Endothelial cell (in vitro differentiated cells): ENCODE measurements at regions not wholly inside any gene's neighbourhood (a gene's known extent, or its start where the extent isn't known, plus 50 kb on each side); places are given as distances from the start of the nearest gene placed in this dataset.

Experiments used
- DNase-seq: peaks from one replicate; pipeline ENCODE4 v3.0.0; 2021; ENCODE audit warnings: low spot score
- H3K27ac Mint-ChIP-seq: one replicate; pipeline ENCODE4 v1.8.0; 2021; ENCODE audit warnings: mixed read lengths, inconsistent platforms; ENCODE audit not compliant: unreplicated experiment
- H3K27me3 Mint-ChIP-seq: one replicate; pipeline ENCODE4 v1.8.0; 2021; ENCODE audit warnings: mild to moderate bottlenecking, moderate library complexity, mixed read lengths, inconsistent platforms; ENCODE audit not compliant: unreplicated experiment
- H3K36me3 Mint-ChIP-seq: one replicate; pipeline ENCODE4 v1.8.0; 2021; ENCODE audit warnings: mild to moderate bottlenecking, low read depth, mixed read lengths, inconsistent platforms; ENCODE audit not compliant: unreplicated experiment
- H3K4me1 Mint-ChIP-seq: one replicate; pipeline ENCODE4 v1.8.0; 2021; ENCODE audit warnings: mild to moderate bottlenecking, mixed read lengths, inconsistent platforms; ENCODE audit not compliant: unreplicated experiment
- H3K4me3 Mint-ChIP-seq: one replicate; pipeline ENCODE4 v1.8.0; 2021; ENCODE audit warnings: mild to moderate bottlenecking, mixed read lengths, inconsistent platforms; ENCODE audit not compliant: unreplicated experiment
- H3K9me3 Mint-ChIP-seq: one replicate; pipeline ENCODE4 v1.8.0; 2021; ENCODE audit warnings: mixed read lengths, inconsistent platforms; ENCODE audit not compliant: unreplicated experiment
- TF ChIP-seq, protein P1 (sequence below): fragments of 200-600 bp; sonication (generic); IDR thresholded peaks from one replicate; pipeline ENCODE4 v1.5.0; 2021; ENCODE audit warnings: antibody characterized with exemption; ENCODE audit not compliant: unreplicated experiment

- DNase-seq = peak; percentile 14
- no peaks in the 10 kb centered on the region for H3K36me3 Mint-ChIP-seq
- TF ChIP-seq, protein P1, sequence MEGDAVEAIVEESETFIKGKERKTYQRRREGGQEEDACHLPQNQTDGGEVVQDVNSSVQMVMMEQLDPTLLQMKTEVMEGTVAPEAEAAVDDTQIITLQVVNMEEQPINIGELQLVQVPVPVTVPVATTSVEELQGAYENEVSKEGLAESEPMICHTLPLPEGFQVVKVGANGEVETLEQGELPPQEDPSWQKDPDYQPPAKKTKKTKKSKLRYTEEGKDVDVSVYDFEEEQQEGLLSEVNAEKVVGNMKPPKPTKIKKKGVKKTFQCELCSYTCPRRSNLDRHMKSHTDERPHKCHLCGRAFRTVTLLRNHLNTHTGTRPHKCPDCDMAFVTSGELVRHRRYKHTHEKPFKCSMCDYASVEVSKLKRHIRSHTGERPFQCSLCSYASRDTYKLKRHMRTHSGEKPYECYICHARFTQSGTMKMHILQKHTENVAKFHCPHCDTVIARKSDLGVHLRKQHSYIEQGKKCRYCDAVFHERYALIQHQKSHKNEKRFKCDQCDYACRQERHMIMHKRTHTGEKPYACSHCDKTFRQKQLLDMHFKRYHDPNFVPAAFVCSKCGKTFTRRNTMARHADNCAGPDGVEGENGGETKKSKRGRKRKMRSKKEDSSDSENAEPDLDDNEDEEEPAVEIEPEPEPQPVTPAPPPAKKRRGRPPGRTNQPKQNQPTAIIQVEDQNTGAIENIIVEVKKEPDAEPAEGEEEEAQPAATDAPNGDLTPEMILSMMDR = peak; percentile 47
- H3K4me3 Mint-ChIP-seq = no peak overlapping the region
- no peaks in the 10 kb centered on the region for H3K9me3 Mint-ChIP-seq
- H3K27me3 Mint-ChIP-seq = no peaks in the 10 kb centered on the region
- no peak overlapping the region for H3K27ac Mint-ChIP-seq
- no peaks in the 10 kb centered on the region for H3K4me1 Mint-ChIP-seq
Measured at GRCh38 chrX:13506574-13506973, 62.8 kb upstream of the EGFL6 start.

- TF ChIP-seq, protein P1 = no peak
- H3K4me1 Mint-ChIP-seq = peaks cover 3% of the 10 kb centered on the region
- no peak for DNase-seq
- H3K27ac Mint-ChIP-seq = no peak overlapping the region
- no peaks in the 10 kb centered on the region for H3K9me3 Mint-ChIP-seq
- no peaks in the 10 kb centered on the region for H3K36me3 Mint-ChIP-seq
- no peaks in the 10 kb centered on the region for H3K27me3 Mint-ChIP-seq
- H3K4me3 Mint-ChIP-seq = no peak overlapping the region
Measured at GRCh38 chrX:13502590-13502989, 66.8 kb upstream of the EGFL6 start.

DNA sequence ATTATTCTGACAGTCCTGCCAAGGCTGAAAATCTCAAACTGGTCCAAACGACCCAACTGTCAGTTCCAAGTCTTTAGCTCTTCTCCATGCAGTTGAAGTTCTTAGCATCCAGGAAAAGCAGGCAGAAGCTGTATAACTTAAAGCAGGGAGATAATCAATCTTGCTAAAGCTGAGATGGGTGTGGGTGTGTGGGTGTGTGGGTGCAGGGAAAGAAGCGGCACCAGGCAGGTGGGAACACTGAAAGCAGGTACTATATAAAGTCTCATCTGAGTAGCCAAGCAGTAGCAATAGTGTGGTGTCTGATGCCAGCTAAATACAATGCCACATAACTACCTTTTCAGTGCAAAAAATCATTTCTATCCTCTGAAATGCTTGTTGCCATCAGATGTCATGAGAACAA is 69.7 kb upstream of the EGFL6 start:
- DNase-seq = no peak
- H3K4me1 Mint-ChIP-seq = peaks cover 3% of the 10 kb centered on the region

DNA sequence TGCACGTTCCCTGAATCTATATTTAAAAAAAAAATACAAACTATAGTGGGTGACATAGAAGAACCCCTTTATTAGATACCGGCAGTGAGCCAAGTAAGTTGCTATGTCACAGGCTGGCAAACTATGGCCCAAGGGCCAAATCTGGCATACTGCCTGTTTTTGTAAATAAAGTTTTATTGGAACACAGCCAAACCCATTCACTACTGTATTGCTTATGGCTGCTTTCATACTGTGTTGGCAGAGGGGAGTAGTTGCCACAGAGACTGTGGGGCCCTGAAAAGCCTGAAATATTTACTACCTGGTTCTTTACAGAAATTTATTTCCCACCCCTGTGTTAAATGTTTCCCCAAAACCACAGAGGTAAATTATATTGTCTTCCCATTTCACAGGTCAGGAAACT is 71.2 kb upstream of the EGFL6 start:
- Mint-ChIP-seq H3K4me1 (peaks cover 3% of the 10 kb centered on the region), H3K27me3 (no peaks in the 10 kb centered on the region), H3K27ac (no peak overlapping the region), H3K36me3 (no peaks in the 10 kb centered on the region), H3K4me3 (no peak overlapping the region), H3K9me3 (no peaks in the 10 kb centered on the region)
- no peak for DNase-seq
- TF ChIP-seq, protein P1 = no peak

More for the DNA sequence above, 69.7 kb upstream of the EGFL6 start:
- H3K36me3 Mint-ChIP-seq = no peaks in the 10 kb centered on the region
- no peaks in the 10 kb centered on the region for H3K9me3 Mint-ChIP-seq
- H3K27me3 Mint-ChIP-seq = no peaks in the 10 kb centered on the region
- TF ChIP-seq, protein P1 = no peak
- no peak overlapping the region for H3K4me3 Mint-ChIP-seq
- H3K27ac Mint-ChIP-seq = no peak overlapping the region

GRCh38 chrX:13495232-13495631 is 74.2 kb upstream of the EGFL6 start:
- TF ChIP-seq, protein P1 = no peak
- Mint-ChIP-seq H3K4me1 (no peaks in the 10 kb centered on the region), H3K27ac (no peak overlapping the region), H3K4me3 (no peak overlapping the region), H3K36me3 (no peaks in the 10 kb centered on the region), H3K27me3 (no peaks in the 10 kb centered on the region), H3K9me3 (no peaks in the 10 kb centered on the region)
- DNase-seq = no peak
